LoVo (cell line): ENCODE measurements at regions not wholly inside any gene's neighbourhood (a gene's known extent, or its start where the extent isn't known, plus 50 kb on each side); places are given as distances from the start of the nearest gene placed in this dataset.
"Not testable (repeated sequence)": the region's sequence is repeated elsewhere in the genome, so short reads cannot be mapped to it uniquely, and the experiment has no call there.

ENCODE experiments used
- DNase-seq: peaks from one replicate; pipeline ENCODE4 v3.0.0-alpha.2; 2016; ENCODE audit warnings: low spot score

DNA sequence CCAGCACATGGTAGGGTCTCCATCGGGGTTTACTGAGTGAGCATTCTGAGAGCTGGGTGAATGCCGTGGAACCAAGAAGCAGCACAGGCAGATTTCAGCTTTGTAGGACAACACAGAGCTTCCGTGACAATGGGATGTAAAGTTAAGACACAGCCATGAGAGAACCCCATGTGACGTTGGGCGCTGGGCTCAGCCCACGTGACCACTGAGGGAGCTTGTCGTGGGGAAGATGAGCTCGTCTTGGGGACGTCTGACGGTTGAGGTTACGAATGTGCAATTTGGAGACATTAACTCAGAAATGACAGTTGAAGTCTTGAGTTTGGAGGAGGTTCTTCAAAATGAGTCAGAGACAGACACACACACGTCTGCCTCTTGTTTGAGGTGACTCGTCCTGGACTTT, 51.5 kb upstream of the MUC20 start:
- DNase-seq: not testable (repeated sequence)

DNA sequence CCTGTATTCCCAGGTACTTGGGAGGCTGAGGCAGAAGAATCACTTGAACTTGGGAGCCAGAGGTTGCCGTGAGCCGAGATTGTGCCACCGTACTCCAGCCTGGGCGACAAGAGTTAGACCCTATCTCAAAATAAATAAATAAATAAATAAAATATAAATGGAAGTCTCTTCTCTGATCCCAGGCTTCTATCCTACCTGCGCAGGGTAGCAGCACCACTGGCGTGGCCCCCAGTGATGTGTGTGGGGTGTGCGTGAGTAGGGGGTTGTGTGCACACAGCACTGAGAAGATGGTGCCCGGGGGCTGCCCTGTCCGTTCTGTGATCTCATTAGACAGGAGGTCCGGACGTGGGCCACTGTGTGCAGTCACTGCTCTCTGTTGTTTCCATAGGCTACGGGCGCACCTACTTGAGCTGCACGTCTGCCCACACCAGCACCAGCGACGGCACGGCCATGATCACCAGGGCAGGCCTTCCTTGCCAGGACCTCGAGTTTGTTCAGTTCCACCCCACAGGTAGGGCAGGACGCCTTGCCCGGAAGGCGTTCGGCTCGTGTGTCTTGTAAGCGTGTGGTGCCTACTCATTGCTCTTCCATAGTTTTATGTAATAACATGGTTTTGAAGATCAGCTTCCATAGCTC, 52.5 kb upstream of the MUC20 start:
- DNase-seq: not testable (repeated sequence)

GRCh38 chr3:195665311-195665710, 55.5 kb upstream of the MUC20 start:
- not testable (repeated sequence) for DNase-seq

DNA sequence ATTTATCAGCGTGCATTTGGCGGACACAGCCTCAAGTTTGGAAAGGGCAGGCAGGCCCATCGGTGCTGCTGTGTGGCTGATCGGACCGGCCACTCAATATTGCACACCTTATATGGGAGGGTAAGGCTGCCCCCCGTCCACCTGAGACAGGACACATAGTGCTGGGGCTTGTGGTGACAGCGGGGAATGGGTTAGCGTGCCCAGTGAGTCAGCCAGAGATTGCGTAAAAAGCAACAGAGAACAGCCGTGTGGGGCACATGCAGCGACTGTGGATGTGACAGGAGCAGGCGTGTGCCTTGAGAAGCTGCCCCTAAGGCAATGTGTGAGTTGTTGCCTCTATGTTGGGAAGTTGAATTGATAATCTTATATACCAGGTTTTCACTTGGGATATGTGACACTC, 56.6 kb upstream of the MUC20 start:
- not testable (repeated sequence) for DNase-seq

DNA sequence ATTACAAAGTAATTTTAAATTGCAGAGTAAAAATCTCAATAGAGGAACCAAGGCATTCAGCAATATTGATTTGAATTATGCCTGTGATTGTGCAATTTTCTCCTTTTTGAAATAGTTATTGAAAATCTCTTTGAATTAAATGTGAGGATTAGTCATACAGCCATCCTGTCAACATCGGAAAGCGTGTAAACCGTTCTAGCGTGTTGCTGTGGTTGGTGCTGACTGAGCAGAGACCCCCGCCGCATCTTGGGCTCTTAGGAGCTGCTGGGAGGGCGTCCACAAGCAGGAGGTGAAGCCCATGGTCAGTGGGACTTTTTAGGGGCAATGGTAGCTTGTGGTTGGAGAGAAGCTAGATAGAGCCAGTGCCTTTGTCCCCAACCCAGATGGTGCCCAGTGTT, 61.6 kb upstream of the MUC20 start:
- DNase-seq: not testable (repeated sequence)

DNA sequence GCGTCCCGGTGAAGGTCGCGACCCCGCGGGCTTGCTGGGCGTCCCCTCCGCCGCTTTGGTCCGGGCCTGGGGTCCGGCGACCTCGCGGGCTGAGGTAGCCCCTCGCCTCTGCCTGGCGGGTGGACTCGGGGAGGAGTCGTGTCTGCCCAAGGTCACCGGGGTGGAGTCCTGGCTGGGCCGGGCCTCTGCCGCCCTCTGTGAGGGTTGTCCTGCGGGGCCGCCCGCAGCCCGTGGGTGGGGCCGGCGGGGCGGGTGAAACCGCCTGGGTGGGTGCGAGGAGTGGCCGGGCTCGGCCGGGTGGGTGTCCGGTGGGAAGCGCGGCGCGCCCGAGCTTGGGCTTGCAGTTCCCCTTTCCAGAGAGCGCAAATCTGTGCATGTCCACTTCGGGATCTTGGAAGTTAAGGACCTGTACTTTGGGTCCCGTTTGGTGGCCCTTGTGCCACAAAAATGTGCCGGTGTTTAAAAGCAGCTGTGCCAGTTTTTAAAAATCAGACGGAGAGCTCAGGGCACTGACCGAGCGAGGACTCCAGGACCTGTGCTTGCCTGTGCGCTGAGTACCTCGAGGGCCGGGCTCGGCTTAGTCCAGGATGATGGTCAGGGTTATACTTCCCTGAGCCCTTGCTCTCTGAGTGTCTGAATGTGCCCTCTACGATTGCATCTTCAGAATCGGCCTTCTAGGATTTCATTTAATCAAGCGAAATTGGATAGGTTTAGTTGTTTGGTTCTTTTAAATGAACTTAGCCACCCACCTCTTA, 62.2 kb upstream of the MUC20 start:
- DNase-seq: not testable (repeated sequence)

DNA sequence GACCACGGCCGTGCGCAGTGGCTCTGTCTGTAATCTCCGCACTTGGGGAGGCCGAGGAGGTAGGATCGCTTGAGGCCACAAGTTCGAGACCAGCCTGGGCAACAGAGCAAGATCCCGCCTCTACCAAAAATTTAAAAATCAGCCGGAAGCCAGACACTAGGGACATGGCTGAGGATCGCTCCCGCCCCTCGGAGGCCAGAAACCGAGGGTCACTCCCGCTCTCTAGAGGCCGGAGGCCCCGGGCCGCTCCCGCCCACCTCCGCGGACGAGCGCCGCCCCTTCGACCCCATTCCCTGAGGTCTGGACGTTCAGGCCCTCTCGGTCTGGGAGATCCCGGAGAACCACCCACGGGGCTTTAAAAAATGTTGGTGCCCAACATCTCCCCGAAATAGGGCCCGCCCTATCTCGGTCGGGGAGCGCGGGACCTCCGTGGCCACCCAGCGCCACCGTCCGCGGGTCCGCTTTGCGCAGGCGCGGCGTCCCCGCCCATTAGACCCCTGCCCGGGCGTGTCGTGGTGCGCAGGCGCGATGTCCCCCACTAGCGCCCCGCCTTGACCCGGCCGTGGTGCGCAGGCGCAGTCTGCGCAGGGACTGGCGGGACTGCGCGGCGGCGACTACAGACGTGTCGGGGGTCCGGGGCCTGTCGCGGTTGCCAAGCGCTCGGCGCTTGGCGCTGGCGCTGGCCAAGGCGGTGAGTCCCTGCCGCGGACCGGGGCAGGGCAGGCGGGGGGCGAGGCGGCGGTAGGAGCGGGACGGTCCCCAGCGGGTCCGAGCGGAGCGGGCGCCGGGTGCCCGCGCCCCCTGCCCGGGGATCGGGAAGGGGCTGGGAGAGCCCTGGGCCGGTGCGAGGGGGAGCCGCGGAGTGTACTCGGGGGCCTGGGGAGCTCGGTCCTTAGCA, 63.1 kb upstream of the MUC20 start:
- DNase-seq: peak; percentile 81

- DNase-seq: not testable (repeated sequence)
Observed at GRCh38 chr3:195656091-195656490, 64.7 kb upstream of the MUC20 start.

- DNase-seq: not testable (repeated sequence)
Observed at GRCh38 chr3:195654746-195655145, 66.0 kb upstream of the MUC20 start.

GRCh38 chr3:195654138-195654537, 66.6 kb upstream of the MUC20 start:
- not testable (repeated sequence) for DNase-seq

- peak; percentile 25 for DNase-seq
Observed at GRCh38 chr3:195653641-195654040, 67.1 kb upstream of the MUC20 start.

GRCh38 chr3:195647912-195648702, 64.4 kb upstream of the APOD start:
- DNase-seq: not testable (repeated sequence)

DNA sequence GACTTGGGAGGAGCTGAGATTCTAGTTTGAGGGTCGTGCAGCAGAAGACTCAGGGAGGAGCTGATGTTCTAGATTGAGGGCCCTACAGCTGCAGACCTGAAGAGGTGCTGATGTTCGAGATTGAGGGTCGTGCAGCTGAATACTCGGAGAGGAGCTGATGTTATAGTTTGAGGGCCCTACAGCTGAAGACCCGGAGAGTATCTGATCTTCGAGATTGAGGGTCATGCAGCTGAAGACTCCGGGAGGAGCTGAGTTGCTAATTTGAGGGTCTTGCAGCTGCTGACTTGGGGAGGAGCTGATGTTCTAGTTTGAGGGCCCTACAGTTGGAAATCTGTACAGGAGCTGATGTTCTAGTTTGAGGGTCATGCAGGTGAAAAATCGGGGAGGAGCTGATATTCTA, 62.1 kb upstream of the APOD start:
- not testable (repeated sequence) for DNase-seq

GRCh38 chr3:195643245-195643644, 59.5 kb upstream of the APOD start:
- not testable (repeated sequence) for DNase-seq

DNA sequence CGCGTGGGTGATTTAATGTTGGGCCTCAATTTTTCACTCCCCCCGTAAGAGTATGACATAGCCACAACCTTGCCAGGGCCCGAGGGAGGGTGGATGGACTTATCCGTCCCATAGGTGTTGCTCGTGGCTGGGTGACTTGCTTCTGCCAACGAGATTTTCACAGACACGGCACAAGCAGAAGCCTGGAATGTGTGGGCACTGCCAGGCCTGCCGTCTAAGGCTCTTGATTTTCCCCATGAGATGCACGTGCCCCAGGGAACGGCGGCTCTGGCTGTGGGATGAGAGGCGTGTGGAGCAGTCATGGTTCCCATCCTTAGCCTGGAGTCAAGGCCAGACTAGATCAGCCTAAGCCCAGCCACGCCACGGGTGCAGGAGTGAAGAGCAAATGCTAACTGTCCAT, 58.6 kb upstream of the APOD start:
- not testable (repeated sequence) for DNase-seq

DNA sequence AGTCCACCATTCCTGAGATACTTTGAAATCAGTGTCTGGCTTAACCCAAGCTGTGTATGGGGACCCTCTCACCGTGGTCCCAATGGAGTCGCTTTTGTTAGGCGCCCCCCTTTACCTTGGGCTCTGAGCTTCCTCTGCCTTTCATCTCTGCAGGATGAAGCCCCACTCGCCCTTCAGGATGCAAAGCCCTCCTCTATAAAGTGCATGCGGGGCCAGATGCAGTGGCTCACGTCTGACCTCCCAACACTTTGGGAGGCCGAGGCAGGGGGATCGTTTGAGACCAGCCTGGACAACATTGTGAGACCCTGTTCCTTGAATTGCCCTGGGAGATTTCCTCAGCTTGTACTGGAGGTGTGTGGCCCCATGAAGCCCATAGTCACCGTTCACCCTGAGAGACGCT, 54.7 kb upstream of the APOD start:
- not testable (repeated sequence) for DNase-seq

DNA sequence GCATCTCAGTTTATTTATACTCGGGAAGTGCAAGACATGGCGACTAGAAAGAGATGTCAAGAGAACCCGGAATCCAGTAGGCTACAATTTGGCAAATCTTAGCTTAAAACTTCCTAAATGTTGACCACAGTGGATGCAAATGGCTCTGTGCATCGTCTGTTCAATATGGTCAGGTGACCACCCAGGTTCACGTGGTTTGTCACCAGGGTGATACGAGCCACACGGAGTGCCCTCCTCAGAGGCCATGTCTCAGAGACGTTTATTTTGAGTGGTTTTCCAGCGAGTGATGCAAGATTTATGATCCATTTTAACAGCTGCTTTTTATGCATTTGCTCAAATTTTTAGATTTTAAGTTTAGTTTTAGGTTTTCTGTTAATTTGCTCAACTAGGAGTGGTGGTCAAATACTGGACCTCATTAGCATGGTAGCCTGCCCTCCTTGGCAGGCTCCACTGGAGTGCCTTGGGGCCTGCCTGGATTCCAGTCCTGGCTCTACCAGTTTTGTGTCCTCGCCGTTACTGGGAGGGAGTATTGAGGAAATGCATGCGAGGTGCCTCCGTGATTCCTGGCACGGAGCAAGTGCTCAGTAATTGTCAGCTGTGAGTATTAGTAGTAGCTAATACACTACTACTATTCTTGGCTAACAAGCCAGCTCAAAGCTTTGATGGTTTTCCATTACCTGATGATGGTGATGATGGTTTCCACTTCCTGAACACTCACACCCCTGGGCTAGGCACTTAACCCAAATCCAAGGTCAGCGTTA, 53.9 kb upstream of the APOD start:
- DNase-seq: not testable (repeated sequence)

DNA sequence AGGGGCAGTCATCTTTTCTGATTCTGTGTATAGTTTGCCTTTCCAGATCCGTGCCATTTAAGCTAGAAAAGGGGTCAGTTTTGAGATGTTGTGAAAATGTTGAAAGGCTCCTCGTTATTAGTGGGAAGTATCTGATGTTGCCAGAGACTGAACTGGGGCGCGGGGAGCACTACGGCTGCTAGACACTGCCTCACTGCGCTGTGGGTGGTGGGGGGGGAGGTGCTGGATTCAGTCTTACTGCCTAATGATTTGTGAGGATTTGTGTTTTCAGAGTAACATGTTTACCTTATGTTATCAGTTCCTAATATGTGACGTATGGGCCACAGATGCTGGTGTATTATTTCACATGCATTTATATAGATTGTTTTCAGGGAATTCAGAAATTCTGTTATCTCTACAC, 53.3 kb upstream of the APOD start:
- DNase-seq: not testable (repeated sequence)

DNA sequence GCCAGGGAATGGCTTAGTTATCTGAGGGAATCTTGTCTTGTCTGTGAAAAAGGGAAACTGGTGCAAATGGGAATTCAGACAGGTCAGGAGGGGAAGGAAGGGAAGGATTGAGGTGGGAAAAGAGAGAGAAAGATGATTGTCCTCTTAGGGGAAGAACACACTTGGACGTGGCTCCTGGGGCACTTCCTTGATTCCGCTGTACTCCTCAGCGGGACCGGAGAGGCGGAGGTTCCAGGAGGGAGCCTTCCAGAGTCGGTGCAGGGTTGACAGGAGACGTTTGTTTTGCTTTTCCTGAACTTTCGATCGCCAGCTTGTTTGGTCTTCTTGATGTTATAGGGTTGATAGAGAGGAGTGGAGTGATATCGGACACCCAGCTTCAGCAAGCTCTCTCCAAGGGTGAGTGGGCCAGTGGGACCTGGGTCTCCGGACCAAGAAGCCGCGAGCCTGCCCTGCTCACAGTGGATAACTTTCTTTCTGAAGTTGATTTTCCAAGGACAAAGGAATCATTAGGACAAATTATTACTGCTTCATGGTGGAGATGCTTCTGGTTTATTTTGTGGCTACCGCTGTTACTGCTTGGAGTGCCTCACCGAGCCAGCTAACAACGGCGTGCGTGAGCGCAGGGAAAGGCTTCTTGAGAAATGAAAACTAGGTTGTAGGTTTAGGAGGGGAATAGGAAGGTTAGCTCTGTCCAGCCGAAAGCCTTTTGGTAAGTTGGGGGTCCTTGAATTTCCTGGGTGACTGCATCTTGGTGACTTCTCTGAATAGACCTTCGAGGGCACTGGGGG, 52.4 kb upstream of the APOD start:
- peak; percentile 6 for DNase-seq

DNA sequence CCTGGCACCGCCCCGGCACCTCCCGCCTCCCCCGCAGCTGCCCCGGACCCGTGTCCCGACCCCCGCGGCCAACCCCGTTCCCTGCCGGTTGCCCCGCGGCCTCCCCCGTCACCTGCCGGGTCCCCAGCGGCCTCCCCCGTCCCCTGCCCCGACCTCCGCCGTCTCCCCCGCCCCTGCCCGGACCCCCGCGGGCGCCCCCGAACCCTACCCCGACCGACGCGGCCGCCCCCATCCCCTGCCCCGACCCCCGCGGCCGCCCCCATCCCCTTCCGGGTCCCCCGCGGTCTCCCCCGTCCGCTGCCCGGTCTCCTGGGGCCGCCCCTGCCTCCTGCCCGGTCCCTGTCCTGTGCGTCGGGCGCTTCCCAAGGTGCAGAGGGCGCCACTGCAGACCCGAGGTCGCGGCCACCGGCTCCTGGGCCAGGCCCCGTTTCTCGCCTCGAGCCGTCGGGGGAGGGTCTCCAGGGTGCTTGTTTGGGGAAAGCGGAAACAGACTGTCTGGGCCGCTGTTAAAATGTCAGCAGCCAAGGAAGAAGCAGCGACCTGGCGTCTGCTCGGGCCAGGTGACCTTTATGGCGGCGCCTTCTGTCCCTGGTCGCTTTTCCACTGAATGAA, 51.6 kb upstream of the APOD start:
- DNase-seq: not testable (repeated sequence)
